ENCODE measurements at regions not wholly inside any gene's neighbourhood (a gene's known extent, or its start where the extent isn't known, plus 50 kb on each side); places are given as distances from the start of the nearest gene placed in this dataset.
"Not testable (repeated sequence)": the region's sequence is repeated elsewhere in the genome, so short reads cannot be mapped to it uniquely, and the experiment has no call there.

GRCh38 chr9:18281291-18281690, 192.7 kb upstream of the ADAMTSL1 start:
- no peaks in the 10 kb centered on the region for H3K27me3 ChIP-seq (replicated peaks; ENCODE audit: control insufficient read depth, insufficient read depth, low read length)
- DNase-seq (ENCODE audit: extremely low read depth, insufficient read length) = no peak
- TF ChIP-seq, protein P1, sequence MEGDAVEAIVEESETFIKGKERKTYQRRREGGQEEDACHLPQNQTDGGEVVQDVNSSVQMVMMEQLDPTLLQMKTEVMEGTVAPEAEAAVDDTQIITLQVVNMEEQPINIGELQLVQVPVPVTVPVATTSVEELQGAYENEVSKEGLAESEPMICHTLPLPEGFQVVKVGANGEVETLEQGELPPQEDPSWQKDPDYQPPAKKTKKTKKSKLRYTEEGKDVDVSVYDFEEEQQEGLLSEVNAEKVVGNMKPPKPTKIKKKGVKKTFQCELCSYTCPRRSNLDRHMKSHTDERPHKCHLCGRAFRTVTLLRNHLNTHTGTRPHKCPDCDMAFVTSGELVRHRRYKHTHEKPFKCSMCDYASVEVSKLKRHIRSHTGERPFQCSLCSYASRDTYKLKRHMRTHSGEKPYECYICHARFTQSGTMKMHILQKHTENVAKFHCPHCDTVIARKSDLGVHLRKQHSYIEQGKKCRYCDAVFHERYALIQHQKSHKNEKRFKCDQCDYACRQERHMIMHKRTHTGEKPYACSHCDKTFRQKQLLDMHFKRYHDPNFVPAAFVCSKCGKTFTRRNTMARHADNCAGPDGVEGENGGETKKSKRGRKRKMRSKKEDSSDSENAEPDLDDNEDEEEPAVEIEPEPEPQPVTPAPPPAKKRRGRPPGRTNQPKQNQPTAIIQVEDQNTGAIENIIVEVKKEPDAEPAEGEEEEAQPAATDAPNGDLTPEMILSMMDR (IDR thresholded peaks at IDR 0.05; ENCODE audit: insufficient read depth, low read length, poor library complexity, severe bottlenecking) = no peak
- H3K4me3 ChIP-seq (replicated peaks; ENCODE audit: low read depth, low read length) = no peak overlapping the region
- H3K36me3 ChIP-seq (ENCODE audit: control insufficient read depth, insufficient read depth, low read length) = no peaks in the 10 kb centered on the region

DNA sequence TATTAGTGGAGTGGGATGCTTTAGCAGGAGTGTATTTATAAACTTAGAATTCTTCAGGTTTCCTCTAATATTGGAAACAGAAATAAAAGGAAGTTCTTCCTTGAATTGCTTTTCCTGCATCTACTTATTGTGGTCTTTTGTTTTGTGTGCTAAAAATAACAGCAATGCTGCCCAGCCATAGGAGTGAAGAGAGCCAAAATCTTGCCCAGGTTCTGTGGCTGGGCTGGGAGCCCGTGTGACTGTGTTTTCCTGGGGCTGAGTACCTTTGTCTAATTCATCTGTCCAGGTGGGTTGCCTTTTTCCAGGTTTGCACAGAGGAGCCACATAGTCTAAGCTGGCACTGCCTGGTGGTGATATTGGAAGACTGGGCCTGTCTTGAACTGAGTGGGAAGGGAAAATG, 179.7 kb upstream of the ADAMTSL1 start:
- TF ChIP-seq, protein P1 (IDR thresholded peaks at IDR 0.05; ENCODE audit: insufficient read depth, low read length, poor library complexity, severe bottlenecking) = no peak
- no peaks in the 10 kb centered on the region for H3K27me3 ChIP-seq (replicated peaks; ENCODE audit: control insufficient read depth, insufficient read depth, low read length)
- no peaks in the 10 kb centered on the region for H3K36me3 ChIP-seq (ENCODE audit: control insufficient read depth, insufficient read depth, low read length)
- DNase-seq (ENCODE audit: extremely low read depth, insufficient read length) = no peak
- H3K4me3 ChIP-seq (replicated peaks; ENCODE audit: low read depth, low read length) = no peak overlapping the region

- no peaks in the 10 kb centered on the region for H3K27me3 ChIP-seq (replicated peaks; ENCODE audit: control insufficient read depth, insufficient read depth, low read length)
- DNase-seq (ENCODE audit: extremely low read depth, insufficient read length) = no peak
- TF ChIP-seq, protein P1 (IDR thresholded peaks at IDR 0.05; ENCODE audit: insufficient read depth, low read length, poor library complexity, severe bottlenecking) = no peak
- no peak overlapping the region for H3K4me3 ChIP-seq (replicated peaks; ENCODE audit: low read depth, low read length)
- no peaks in the 10 kb centered on the region for H3K36me3 ChIP-seq (ENCODE audit: control insufficient read depth, insufficient read depth, low read length)
These were observed 177.3 kb upstream of the ADAMTSL1 start for GRCh38 chr9:18296702-18297055.

- H3K4me3 ChIP-seq (replicated peaks; ENCODE audit: low read depth, low read length) = no peak overlapping the region
These were observed 176.7 kb upstream of the ADAMTSL1 start for GRCh38 chr9:18297056-18297841.

GRCh38 chr9:18299449-18299848, 174.5 kb upstream of the ADAMTSL1 start:
- no peak for DNase-seq (ENCODE audit: extremely low read depth, insufficient read length)
- Histone ChIP-seq H3K4me3 (replicated peaks; ENCODE audit: low read depth, low read length) (no peak overlapping the region), H3K27me3 (replicated peaks; ENCODE audit: control insufficient read depth, insufficient read depth, low read length) (no peaks in the 10 kb centered on the region), H3K36me3 (ENCODE audit: control insufficient read depth, insufficient read depth, low read length) (no peaks in the 10 kb centered on the region)
- TF ChIP-seq, protein P1 (IDR thresholded peaks at IDR 0.05; ENCODE audit: insufficient read depth, low read length, poor library complexity, severe bottlenecking) = no peak

More at GRCh38 chr9:18297056-18297841, 176.7 kb upstream of the ADAMTSL1 start:
- no peak for DNase-seq (ENCODE audit: extremely low read depth, insufficient read length)
- Histone ChIP-seq H3K36me3 (ENCODE audit: control insufficient read depth, insufficient read depth, low read length) (no peaks in the 10 kb centered on the region), H3K27me3 (replicated peaks; ENCODE audit: control insufficient read depth, insufficient read depth, low read length) (no peaks in the 10 kb centered on the region)
- TF ChIP-seq, protein P1 (IDR thresholded peaks at IDR 0.05; ENCODE audit: insufficient read depth, low read length, poor library complexity, severe bottlenecking) = peak; percentile 42

DNA sequence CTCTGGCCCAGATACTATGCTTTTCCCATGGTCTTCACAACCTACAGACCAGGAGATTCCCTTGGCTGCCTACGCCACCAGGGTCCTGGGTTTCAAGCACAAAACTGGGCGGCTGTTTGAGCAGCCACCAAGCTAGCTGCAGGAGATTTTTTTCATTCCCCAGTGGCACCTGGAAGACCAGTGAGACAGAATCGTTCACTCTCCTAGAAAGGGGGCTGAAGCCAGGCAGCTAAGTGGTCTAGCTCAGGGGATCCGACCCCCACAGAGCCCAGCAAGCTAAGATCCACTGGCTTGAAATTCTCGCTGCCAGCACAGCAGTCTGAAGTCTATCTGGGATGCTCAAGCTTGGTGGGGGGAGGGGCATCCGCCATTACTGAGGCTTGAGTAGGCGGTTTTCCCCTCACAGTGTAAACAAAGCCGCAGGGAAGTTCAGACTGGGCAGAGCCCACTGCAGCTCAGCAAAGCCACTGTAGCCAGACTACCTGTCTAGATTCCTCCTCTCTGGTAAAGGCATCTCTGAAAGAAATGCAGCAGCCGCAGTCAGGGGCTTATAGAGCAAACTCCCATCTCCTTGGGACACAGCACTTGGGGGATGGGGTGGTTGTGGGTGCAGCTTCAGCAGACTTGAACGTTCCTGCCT, 168.7 kb upstream of the ADAMTSL1 start:
- DNase-seq (ENCODE audit: extremely low read depth, insufficient read length); H3K27me3 ChIP-seq (replicated peaks; ENCODE audit: control insufficient read depth, insufficient read depth, low read length); H3K4me3 ChIP-seq (replicated peaks; ENCODE audit: low read depth, low read length); H3K36me3 ChIP-seq (ENCODE audit: control insufficient read depth, insufficient read depth, low read length): not testable (repeated sequence)

All from GM06990 (cell line).